Adrenal gland (tissue), 5 donors: ENCODE measurements at regions not wholly inside any gene's neighbourhood (a gene's known extent, or its start where the extent isn't known, plus 50 kb on each side); places are given as distances from the start of the nearest gene placed in this dataset.

ENCODE experiments used
- POLR2A ChIP-seq, 2 donors: fragments of 450-650 bp; IDR thresholded peaks; one replicate each; pipeline ENCODE4 v1.6.1; 2017; ENCODE audit warnings: antibody characterized with exemption in 2 of 2, mild to moderate bottlenecking in 2 of 2, moderate library complexity in 1 of 2
- TF ChIP-seq, protein P1 (sequence below), 6 experiments: fragments of 450-650 bp in 4 of 6; fragments of 200-600 bp in 2 of 6; sonication (generic) in 1 of 6; IDR thresholded peaks; 1 replicate in 5 of 6; 2 replicates in 1 of 6; pipeline versions ENCODE4 v1.5.1 to v1.8.0; 2016 to 2021; ENCODE audit warnings: antibody characterized with exemption in 6 of 6, mild to moderate bottlenecking in 2 of 6, moderate library complexity in 1 of 6
- donor health status: DM: no; HTN: no; CAD: no.

DNA sequence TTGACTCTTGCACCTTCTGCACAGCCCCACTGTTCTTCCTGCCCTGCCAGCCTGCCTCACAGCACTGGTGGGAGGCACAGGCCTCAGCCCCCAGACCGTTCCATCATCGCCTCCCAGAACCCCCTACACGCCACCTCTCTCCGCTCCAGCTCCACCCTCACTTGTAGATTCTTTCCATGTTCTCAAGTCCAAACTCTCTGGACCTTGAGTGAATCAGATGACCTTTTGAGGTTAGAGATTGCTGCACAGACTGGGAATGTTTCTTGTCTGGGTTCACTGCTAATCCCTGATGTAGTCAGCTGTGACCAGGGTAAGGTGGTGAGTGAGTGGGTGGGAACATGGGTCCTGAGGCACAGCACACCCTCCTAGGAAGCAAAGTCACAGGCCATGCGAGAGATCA lies 272.4 kb downstream of the IRF8 start:
- TF ChIP-seq POLR2A (IDR thresholded peaks at IDR 0.05), result no peak
- TF ChIP-seq, protein P1, sequence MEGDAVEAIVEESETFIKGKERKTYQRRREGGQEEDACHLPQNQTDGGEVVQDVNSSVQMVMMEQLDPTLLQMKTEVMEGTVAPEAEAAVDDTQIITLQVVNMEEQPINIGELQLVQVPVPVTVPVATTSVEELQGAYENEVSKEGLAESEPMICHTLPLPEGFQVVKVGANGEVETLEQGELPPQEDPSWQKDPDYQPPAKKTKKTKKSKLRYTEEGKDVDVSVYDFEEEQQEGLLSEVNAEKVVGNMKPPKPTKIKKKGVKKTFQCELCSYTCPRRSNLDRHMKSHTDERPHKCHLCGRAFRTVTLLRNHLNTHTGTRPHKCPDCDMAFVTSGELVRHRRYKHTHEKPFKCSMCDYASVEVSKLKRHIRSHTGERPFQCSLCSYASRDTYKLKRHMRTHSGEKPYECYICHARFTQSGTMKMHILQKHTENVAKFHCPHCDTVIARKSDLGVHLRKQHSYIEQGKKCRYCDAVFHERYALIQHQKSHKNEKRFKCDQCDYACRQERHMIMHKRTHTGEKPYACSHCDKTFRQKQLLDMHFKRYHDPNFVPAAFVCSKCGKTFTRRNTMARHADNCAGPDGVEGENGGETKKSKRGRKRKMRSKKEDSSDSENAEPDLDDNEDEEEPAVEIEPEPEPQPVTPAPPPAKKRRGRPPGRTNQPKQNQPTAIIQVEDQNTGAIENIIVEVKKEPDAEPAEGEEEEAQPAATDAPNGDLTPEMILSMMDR (IDR thresholded peaks at IDR 0.05), result no peak
